ENCODE measurements at regions not wholly inside any gene's neighbourhood (a gene's known extent, or its start where the extent isn't known, plus 50 kb on each side); places are given as distances from the start of the nearest gene placed in this dataset.

DNA sequence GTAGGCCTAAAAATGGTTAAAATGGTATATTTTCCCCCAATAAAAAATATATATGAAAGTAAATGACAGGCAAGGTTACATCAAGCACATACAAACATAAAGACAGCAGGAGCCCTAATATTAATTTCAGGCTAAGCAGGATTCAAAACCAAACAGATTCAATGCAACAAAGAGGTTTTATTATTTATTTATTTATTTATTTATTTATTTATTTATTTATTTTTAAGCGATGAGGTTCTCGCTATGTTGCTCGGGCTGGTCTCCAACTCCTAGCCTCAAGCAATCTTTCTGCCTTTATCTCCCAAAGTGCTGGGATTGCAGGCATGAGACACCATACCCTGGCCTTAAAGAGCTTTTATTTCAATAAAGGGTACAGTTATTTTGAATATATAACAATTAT, 106.4 kb upstream of the SHB start:
- Histone ChIP-seq H3K14ac (ENCODE audit: insufficient read length) (no peak overlapping the region), H4K91ac (replicated peaks; ENCODE audit: insufficient read length, low read length) (no peak overlapping the region), H3K56ac (replicated peaks; ENCODE audit: insufficient read length, low read depth, low read length) (no peak overlapping the region), H3K9ac (replicated peaks in 1 of 4; ENCODE audit: extremely low read depth in 1 of 4, low read depth in 3 of 4, low read length in 3 of 4) (no peak overlapping the region), H3K4me3 (ENCODE audit: extremely low read depth in 1 of 4, insufficient read depth in 2 of 4, low read depth in 3 of 4, low read length in 4 of 4) (no peak overlapping the region), H4K8ac (ENCODE audit: extremely low read depth, insufficient read depth, low read length) (no peak overlapping the region), H3K4me2 (ENCODE audit: insufficient read depth in 1 of 2, low read depth in 2 of 2, low read length in 2 of 2) (no peak overlapping the region), H3K79me1 (ENCODE audit: low read depth, low read length) (no peaks in the 10 kb centered on the region), H3K23me2 (ENCODE audit: low read depth, low read length) (no peaks in the 10 kb centered on the region), H3K27ac (ENCODE audit: low read depth, low read length) (no peak overlapping the region), H2BK12ac (ENCODE audit: low read depth, low read length) (no peak overlapping the region), H3K9me3 (ENCODE audit: insufficient read depth in 2 of 2, low read depth in 1 of 2, low read length in 1 of 2) (no peaks in the 10 kb centered on the region), H2BK20ac (ENCODE audit: low read length) (no peak overlapping the region), H2BK5ac (ENCODE audit: low read depth, low read length) (no peak overlapping the region), H3K4ac (replicated peaks; ENCODE audit: insufficient read length, low read depth, low read length) (no peak overlapping the region), H3K27me3 (replicated peaks in 1 of 4; ENCODE audit: control insufficient read depth in 3 of 4, extremely low read depth in 1 of 4, insufficient read depth in 3 of 4, low read length in 3 of 4) (no peaks in the 10 kb centered on the region), H3K4me1 (replicated peaks in 1 of 4; ENCODE audit: control insufficient read depth in 3 of 4, insufficient read depth in 4 of 4, low read length in 3 of 4) (peaks cover 0 to 12% (median 3%) of the 10 kb centered on the region in 4 experiments; a peak in 4 of 7 replicates), H2AK5ac (ENCODE audit: low read depth, low read length) (no peak overlapping the region), H3K23ac (ENCODE audit: insufficient read length) (no peak overlapping the region), H2BK120ac (replicated peaks; ENCODE audit: low read depth, low read length) (no peak overlapping the region), H2AFZ (ENCODE audit: low read length) (no peak overlapping the region), H2BK15ac (ENCODE audit: low read length) (no peak overlapping the region), H4K20me1 (replicated peaks in 1 of 2; ENCODE audit: control insufficient read depth in 1 of 2, insufficient read depth in 2 of 2, low read length in 2 of 2) (no peaks in the 10 kb centered on the region), H3K18ac (ENCODE audit: extremely low read depth, low read length) (no peak overlapping the region), H3K36me3 (ENCODE audit: control insufficient read depth in 2 of 4, insufficient read depth in 4 of 4, low read length in 3 of 4) (no peaks in the 10 kb centered on the region), H4K5ac (ENCODE audit: insufficient read length, low read depth, low read length) (no peak overlapping the region), H3K79me2 (ENCODE audit: control insufficient read depth in 1 of 2, insufficient read depth in 2 of 2, low read length in 2 of 2) (no peaks in the 10 kb centered on the region)
- DNase-seq (ENCODE audit: low read depth in 1 of 2, low spot score in 2 of 2) (no peak), FAIRE-seq (no peak)
- ChIA-PET CTCF (ENCODE audit: partially characterized antibody) (interaction anchor here (1.3 to 1.8 kb wide), 2 partner anchors 14 to 88 kb away, joined by 4 to 6 read pairs; no protein-coding TSS in a partner anchor), POLR2A (ENCODE audit: partially characterized antibody) (no interaction called here)
- 90% methylated on average over 3 of the region's 3 CpGs; no CpG with 5 or more reads in 1 of the 2 experiments for WGBS, 2 experiments (ENCODE audit: extremely low coverage in 1 of 2, insufficient coverage in 1 of 2, insufficient read length in 1 of 2, insufficient replicate concordance in 2 of 2, low coverage in 1 of 2, low lambda C conversion rate in 2 of 2, missing lambda C conversion rate in 1 of 2)
- no peak for TF ChIP-seq RFX5 (IDR thresholded peaks at IDR 0.05; ENCODE audit: borderline replicate concordance, low read depth, low read length)
- no peak for TF ChIP-seq SIRT6 (IDR thresholded peaks at IDR 0.05; ENCODE audit: low read length)
- no peak for TF ChIP-seq TAF7 (optimal IDR thresholded peaks at IDR 0.05; ENCODE audit: borderline replicate concordance, low read depth, low read length)
- no peak for TF ChIP-seq NANOG (IDR thresholded peaks at IDR 0.05; ENCODE audit: insufficient read depth, low read depth, low read length, poor library complexity, severe bottlenecking)
- TF ChIP-seq, protein P1, sequence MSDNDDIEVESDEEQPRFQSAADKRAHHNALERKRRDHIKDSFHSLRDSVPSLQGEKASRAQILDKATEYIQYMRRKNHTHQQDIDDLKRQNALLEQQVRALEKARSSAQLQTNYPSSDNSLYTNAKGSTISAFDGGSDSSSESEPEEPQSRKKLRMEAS (IDR thresholded peaks at IDR 0.05): no peak
- TF ChIP-seq JUND (IDR thresholded peaks at IDR 0.05; ENCODE audit: low read length): no peak
- no peak for TF ChIP-seq SIX5 (IDR thresholded peaks at IDR 0.05; ENCODE audit: low read depth, low read length)
- TF ChIP-seq GTF2F1 (IDR thresholded peaks at IDR 0.05; ENCODE audit: borderline replicate concordance, low read depth, low read length): no peak
- no peak for TF ChIP-seq POU5F1 (IDR thresholded peaks at IDR 0.05; ENCODE audit: low read depth, low read length)
- TF ChIP-seq FOSL1 (IDR thresholded peaks at IDR 0.05; ENCODE audit: insufficient read depth, low read depth, low read length): no peak
- TF ChIP-seq SP2 (IDR thresholded peaks at IDR 0.05; ENCODE audit: low read length): no peak
- TF ChIP-seq SIN3A (conservative IDR thresholded peaks at IDR 0.05 in 1 of 2, IDR thresholded peaks at IDR 0.05 in 1 of 2; ENCODE audit: low read depth in 1 of 2, low read length in 2 of 2): no peak
- TF ChIP-seq, protein P2, sequence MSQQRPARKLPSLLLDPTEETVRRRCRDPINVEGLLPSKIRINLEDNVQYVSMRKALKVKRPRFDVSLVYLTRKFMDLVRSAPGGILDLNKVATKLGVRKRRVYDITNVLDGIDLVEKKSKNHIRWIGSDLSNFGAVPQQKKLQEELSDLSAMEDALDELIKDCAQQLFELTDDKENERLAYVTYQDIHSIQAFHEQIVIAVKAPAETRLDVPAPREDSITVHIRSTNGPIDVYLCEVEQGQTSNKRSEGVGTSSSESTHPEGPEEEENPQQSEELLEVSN (IDR thresholded peaks at IDR 0.05): no peak
- no peak for TF ChIP-seq CREB1 (IDR thresholded peaks at IDR 0.05)
- no peak for TF ChIP-seq SP4 (IDR thresholded peaks at IDR 0.05; ENCODE audit: low read length)

Measured in H1 (cell line).